Stimulated activated CD4-positive, alpha-beta T cell treated with anti-CD3 and anti-CD28 coated beads, Interleukin-4, amount 100 ng/mL, for 4 hours (primary cell): ENCODE measurements at regions not wholly inside any gene's neighbourhood (a gene's known extent, or its start where the extent isn't known, plus 50 kb on each side); places are given as distances from the start of the nearest gene placed in this dataset.

Experiments used
- DNase-seq, 2 experiments: peaks; one replicate each; pipeline ENCODE4 v3.0.0-alpha.2; 2020

- DNase-seq, result no peak
Measured at GRCh38 chr13:85535316-85536084, 263.7 kb downstream of the SLITRK6 start.

- no peak for DNase-seq
Measured at GRCh38 chr13:85533911-85534310, 265.3 kb downstream of the SLITRK6 start.

GRCh38 chr13:85529218-85529594, 270.0 kb downstream of the SLITRK6 start:
- no peak for DNase-seq

- no peak for DNase-seq
Measured at GRCh38 chr13:85528491-85529217, 270.6 kb downstream of the SLITRK6 start.

GRCh38 chr13:85527316-85527715, 271.9 kb downstream of the SLITRK6 start:
- no peak for DNase-seq

- DNase-seq, result no peak
Measured at GRCh38 chr13:85525411-85525810, 273.8 kb downstream of the SLITRK6 start.

- DNase-seq, result no peak
Measured at GRCh38 chr13:85521657-85522056, 277.6 kb downstream of the SLITRK6 start.

- no peak for DNase-seq
Measured at GRCh38 chr13:85520445-85520844, 278.8 kb downstream of the SLITRK6 start.

GRCh38 chr13:85519363-85519762, 279.9 kb downstream of the SLITRK6 start:
- DNase-seq, result no peak

GRCh38 chr13:85512421-85512820, 286.8 kb downstream of the SLITRK6 start:
- DNase-seq, result no peak

GRCh38 chr13:85509512-85509911, 289.7 kb downstream of the SLITRK6 start:
- DNase-seq, result no peak

GRCh38 chr13:85508683-85509329, 290.4 kb downstream of the SLITRK6 start:
- no peak for DNase-seq

GRCh38 chr13:85503797-85504196, 295.4 kb downstream of the SLITRK6 start:
- DNase-seq, result no peak

- no peak for DNase-seq
Measured at GRCh38 chr13:85501616-85502015, 297.6 kb downstream of the SLITRK6 start.

GRCh38 chr13:85500696-85501256, 298.4 kb downstream of the SLITRK6 start:
- no peak for DNase-seq

- no peak for DNase-seq
Measured at GRCh38 chr13:85498774-85499173, 300.4 kb downstream of the SLITRK6 start.

GRCh38 chr13:85497652-85498051, 301.6 kb downstream of the SLITRK6 start:
- no peak for DNase-seq

- no peak for DNase-seq
Measured at GRCh38 chr13:85492283-85492682, 306.9 kb downstream of the SLITRK6 start.

- no peak for DNase-seq
Measured at GRCh38 chr13:85486663-85487062, 312.6 kb downstream of the SLITRK6 start.

GRCh38 chr13:85473144-85473543, 326.1 kb downstream of the SLITRK6 start:
- no peak for DNase-seq

GRCh38 chr13:85469320-85469719, 329.9 kb downstream of the SLITRK6 start:
- no peak for DNase-seq

GRCh38 chr13:85462792-85463425, 336.3 kb downstream of the SLITRK6 start:
- DNase-seq, result no peak

GRCh38 chr13:85461621-85462020, 337.6 kb downstream of the SLITRK6 start:
- no peak for DNase-seq
